Hepatocyte (in vitro differentiated cells): ENCODE measurements at regions not wholly inside any gene's neighbourhood (a gene's known extent, or its start where the extent isn't known, plus 50 kb on each side); places are given as distances from the start of the nearest gene placed in this dataset.

ENCODE experiments used
- CTCF ChIP-seq: fragments of 200-600 bp; sonication (generic); IDR thresholded peaks from 2 replicates; pipeline ENCODE4 v1.5.1; 2016; ENCODE audit warnings: antibody characterized with exemption, mild to moderate bottlenecking; ENCODE audit not compliant: poor library complexity
- EZH2 ChIP-seq: fragments of 200-600 bp; sonication (generic); IDR thresholded peaks from 2 replicates; pipeline ENCODE4 v1.6.1; 2016; ENCODE audit warnings: antibody characterized with exemption, mild to moderate bottlenecking, borderline replicate concordance
- EZH2phosphoT487 ChIP-seq: fragments of 200-600 bp; sonication (generic); IDR thresholded peaks from one replicate; pipeline ENCODE4 v1.6.1; 2018; ENCODE audit warnings: antibody characterized with exemption, mild to moderate bottlenecking, low read depth, moderate library complexity; ENCODE audit not compliant: unreplicated experiment, severe bottlenecking

DNA sequence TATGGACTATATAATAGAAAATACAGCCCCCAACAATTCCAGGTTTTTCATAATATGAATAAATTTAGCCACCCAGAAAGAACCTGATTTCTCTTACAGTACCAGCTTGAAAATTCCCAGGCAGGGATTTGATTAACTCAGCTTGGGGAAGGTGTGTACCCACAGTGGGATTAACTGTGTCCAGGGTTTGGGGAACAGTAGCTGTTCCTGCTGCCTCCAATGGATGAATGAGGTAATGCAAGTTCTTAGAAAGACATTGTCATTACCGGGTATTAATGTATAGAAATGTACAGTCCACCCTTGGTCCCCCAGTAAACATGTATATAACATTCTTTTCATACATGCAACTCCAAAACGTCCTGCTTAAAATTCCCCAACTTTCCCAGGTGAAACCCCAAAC lies 115.6 kb downstream of the LRIG3 start:
- no peak for TF ChIP-seq EZH2
- peak; percentile 9 for TF ChIP-seq CTCF
- TF ChIP-seq EZH2phosphoT487: no peak
